ENCODE measurements at regions not wholly inside any gene's neighbourhood (a gene's known extent, or its start where the extent isn't known, plus 50 kb on each side); places are given as distances from the start of the nearest gene placed in this dataset.

- DNase-seq (ENCODE audit: low read depth): no peak
- TF ChIP-seq CTCF (IDR thresholded peaks at IDR 0.05; ENCODE audit: low read length, missing control alignments): no peak
- no peak overlapping the region for H3K4me3 ChIP-seq (replicated peaks; ENCODE audit: low read depth, low read length)
Measured at GRCh38 chr13:90374168-90374567, 973.3 kb upstream of the MIR17HG start.

GRCh38 chr13:90375851-90376250 is 971.6 kb upstream of the MIR17HG start:
- peak; percentile 24 for DNase-seq (ENCODE audit: low read depth)
- no peak for TF ChIP-seq CTCF (IDR thresholded peaks at IDR 0.05; ENCODE audit: low read length, missing control alignments)

GRCh38 chr13:90382425-90382824 is 965.1 kb upstream of the MIR17HG start:
- TF ChIP-seq CTCF (IDR thresholded peaks at IDR 0.05; ENCODE audit: low read length, missing control alignments): no peak
- DNase-seq (ENCODE audit: low read depth): no peak
- no peak overlapping the region for H3K4me3 ChIP-seq (replicated peaks; ENCODE audit: low read depth, low read length)

More at GRCh38 chr13:90375851-90376250, 971.6 kb upstream of the MIR17HG start:
- H3K4me3 ChIP-seq (replicated peaks; ENCODE audit: low read depth, low read length): no peak overlapping the region

- H3K4me3 ChIP-seq (replicated peaks; ENCODE audit: low read depth, low read length): no peak overlapping the region
- DNase-seq (ENCODE audit: low read depth): no peak
- no peak for TF ChIP-seq CTCF (IDR thresholded peaks at IDR 0.05; ENCODE audit: low read length, missing control alignments)
Measured at GRCh38 chr13:90385781-90386489, 961.6 kb upstream of the MIR17HG start.

- DNase-seq (ENCODE audit: low read depth): no peak
- no peak overlapping the region for H3K4me3 ChIP-seq (replicated peaks; ENCODE audit: low read depth, low read length)
- no peak for TF ChIP-seq CTCF (IDR thresholded peaks at IDR 0.05; ENCODE audit: low read length, missing control alignments)
Measured at GRCh38 chr13:90388887-90389452, 958.5 kb upstream of the MIR17HG start.

GRCh38 chr13:90389537-90389936 is 958.0 kb upstream of the MIR17HG start:
- no peak for DNase-seq (ENCODE audit: low read depth)
- no peak overlapping the region for H3K4me3 ChIP-seq (replicated peaks; ENCODE audit: low read depth, low read length)
- TF ChIP-seq CTCF (IDR thresholded peaks at IDR 0.05; ENCODE audit: low read length, missing control alignments): no peak

- no peak for DNase-seq (ENCODE audit: low read depth)
- no peak overlapping the region for H3K4me3 ChIP-seq (replicated peaks; ENCODE audit: low read depth, low read length)
- no peak for TF ChIP-seq CTCF (IDR thresholded peaks at IDR 0.05; ENCODE audit: low read length, missing control alignments)
Measured at GRCh38 chr13:90393408-90393807, 954.1 kb upstream of the MIR17HG start.
